ENCODE measurements at regions not wholly inside any gene's neighbourhood (a gene's known extent, or its start where the extent isn't known, plus 50 kb on each side); places are given as distances from the start of the nearest gene placed in this dataset.

GRCh38 chr5:167623354-167623753 lies 668.1 kb upstream of the WWC1 start:
- DNase-seq: no peak

- no peak for DNase-seq
Observed at GRCh38 chr5:167624053-167624452, 667.4 kb upstream of the WWC1 start.

DNA sequence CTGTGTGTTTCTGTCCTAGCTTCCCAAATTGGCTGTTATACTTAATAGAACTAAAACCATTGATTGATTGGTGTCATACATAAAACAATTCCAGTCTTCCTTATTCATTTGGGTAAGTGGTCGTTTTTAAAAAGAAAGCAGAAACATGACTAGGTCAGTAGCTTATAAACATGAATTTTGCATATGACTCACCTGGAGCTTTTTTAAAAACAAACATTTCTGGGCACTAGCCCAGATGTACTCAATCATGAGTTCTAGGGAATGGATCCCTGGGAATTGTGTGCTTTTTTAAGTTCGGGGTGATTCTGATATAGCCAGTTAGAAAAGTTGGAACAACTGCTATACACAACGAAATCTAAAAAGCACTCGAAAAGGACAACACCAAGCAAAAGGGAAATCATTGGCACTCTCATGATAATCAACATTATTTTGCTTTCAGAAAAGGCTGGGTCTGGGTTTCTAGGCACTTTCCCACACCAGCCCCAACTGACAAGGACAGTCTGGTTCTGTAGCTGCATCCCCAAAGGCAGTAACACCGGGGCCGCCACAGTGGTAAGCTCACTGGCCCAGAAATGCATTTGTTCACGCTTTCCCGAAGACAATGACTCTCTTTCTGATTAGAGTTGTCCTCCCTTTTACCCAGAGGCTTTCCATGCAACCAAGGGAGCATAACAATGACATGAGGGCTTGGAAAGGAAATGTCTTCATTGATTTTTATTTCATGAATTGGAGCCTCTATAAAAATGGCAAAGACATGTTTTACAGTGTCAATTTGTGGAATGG lies 664.9 kb upstream of the WWC1 start:
- DNase-seq: no peak

GRCh38 chr5:167629634-167630033 lies 661.8 kb upstream of the WWC1 start:
- no peak for DNase-seq

- DNase-seq: no peak
Observed at GRCh38 chr5:167631191-167631590, 660.3 kb upstream of the WWC1 start.

GRCh38 chr5:167633114-167633513 lies 658.3 kb upstream of the WWC1 start:
- DNase-seq: no peak

DNA sequence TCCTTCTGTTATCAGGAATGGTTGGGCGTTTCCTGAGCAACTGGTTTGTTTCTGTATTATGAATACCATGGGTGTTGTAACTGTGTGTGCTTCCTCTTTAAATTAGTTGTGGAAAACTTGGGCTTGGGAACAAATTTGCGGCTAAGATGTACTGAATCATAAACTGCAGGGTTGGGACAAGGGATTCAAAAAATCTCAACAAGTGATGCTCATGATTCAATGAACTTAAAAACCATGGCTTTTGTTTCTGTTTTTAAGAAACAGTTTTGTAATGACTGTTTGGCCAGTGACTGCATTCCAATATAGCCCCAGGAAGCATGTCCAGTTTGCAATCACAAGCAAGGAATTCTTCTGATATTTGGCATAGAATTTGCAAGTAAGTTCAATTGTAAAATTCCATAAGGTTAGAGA lies 657.5 kb upstream of the WWC1 start:
- no peak for DNase-seq

DNA sequence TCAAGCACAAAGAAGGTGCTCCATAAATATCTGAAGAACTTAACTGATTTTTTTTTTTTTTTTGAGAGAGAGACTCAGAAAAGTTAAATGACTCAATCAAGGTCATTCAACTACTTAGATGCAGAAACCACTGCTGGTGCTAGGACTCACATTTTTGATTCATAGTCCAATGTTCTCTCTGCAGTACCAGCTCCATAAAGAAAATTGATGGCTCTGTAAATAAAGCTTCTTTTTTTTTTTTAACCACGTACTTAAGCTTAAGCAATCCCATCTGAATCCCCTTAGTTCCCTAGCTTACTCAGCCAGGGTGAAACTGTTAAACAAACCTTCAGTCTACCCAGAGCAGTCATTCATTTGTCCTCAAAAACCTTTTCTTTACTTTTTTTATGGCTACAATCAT lies 657.0 kb upstream of the WWC1 start:
- DNase-seq: no peak

GRCh38 chr5:167638816-167639215 lies 652.6 kb upstream of the WWC1 start:
- no peak for DNase-seq

GRCh38 chr5:167639273-167639672 lies 652.2 kb upstream of the WWC1 start:
- DNase-seq: no peak

- DNase-seq: no peak
Observed at GRCh38 chr5:167639766-167640165, 651.7 kb upstream of the WWC1 start.

- DNase-seq: no peak
Observed at GRCh38 chr5:167642181-167642580, 649.3 kb upstream of the WWC1 start.

- no peak for DNase-seq
Observed at GRCh38 chr5:167642779-167643517, 648.5 kb upstream of the WWC1 start.

DNA sequence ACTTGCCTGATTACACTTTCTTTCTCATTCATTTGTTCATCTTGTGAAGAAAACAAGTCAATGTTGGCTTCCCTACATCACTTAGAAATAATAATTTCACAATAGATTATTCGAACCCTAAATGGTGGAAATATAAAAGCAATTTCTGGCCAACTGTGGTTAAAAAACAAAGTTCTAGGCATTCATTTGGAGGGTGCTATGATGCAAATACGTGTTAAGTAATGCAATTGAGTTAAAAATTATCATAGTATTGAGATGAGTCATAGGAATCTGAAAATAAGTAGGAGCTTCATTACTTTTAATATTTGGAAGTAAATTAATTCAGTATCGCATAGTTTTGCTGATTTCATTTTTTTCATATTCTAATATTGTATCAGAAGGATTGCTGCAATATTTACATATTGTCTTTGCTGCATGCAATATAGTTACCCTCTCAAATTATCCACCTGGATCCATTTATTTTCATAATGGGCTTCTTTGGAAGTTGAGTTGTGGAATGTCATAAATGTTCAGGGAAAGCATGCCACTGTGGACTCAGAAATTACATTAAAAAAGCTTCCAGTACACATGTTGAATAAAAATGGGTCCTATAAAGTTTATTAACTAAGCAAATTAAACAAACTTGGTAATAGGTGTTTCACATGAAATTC lies 647.7 kb upstream of the WWC1 start:
- DNase-seq: no peak

GRCh38 chr5:167644619-167645018 lies 646.8 kb upstream of the WWC1 start:
- DNase-seq: no peak

DNA sequence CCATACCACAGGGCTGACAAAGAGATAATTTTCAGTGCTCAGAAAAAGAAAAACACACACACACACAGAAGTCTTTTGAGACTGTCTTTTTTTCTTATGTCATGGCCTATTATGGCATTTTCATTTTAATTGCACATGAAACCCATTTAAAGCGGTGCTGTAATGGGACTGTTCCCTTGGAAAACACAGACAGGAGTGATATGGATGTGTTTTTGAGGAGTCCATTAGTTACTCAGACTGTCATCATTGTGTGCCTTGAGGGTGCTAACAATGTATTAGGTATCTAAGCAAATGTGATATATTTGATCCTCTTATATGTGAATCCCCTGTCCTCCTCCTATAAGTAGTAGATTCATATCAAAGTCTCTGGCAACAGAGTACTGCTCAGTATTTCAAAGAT lies 642.0 kb upstream of the WWC1 start:
- no peak for DNase-seq

GRCh38 chr5:167652690-167653089 lies 638.8 kb upstream of the WWC1 start:
- no peak for DNase-seq

DNA sequence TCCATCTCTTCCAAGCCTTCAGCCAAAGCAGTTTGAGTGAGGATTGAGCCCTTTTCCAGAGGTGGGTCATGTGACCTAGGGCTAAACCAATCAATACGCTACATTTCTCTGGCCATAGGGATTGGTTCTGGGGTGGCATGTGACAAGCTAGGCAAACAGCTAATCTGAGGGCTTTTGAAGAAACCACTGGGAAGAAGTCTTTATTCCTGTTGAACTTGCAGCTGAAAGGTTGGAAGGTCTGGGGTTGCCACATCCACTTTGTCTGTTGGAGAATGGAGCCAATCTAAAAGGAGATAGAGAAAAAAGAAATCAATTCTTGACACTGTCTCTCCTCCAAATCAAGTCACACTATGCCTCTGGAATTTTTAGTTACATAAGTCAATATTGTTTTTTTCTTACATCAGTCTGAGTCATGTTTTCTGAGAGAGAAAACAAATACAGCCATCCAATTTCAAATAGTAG lies 637.8 kb upstream of the WWC1 start:
- no peak for DNase-seq

DNA sequence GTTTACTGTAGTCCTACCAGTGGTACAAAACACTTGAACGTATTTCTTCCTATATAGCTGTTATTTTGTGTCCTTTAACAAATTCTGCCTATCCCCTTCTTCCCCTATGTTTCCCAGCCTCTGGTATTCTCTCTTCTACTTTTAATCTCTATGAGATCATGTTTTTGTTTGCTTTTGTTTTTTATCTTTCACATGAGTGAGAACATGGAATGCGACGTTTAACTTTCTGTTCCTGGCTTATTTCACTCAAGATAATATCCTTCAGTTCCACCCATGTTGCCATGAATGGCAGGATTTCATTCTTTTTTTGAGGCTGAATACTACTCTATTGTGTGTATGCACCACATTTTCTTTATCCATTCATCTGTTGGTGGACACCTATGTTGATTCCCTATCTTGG lies 634.4 kb upstream of the WWC1 start:
- DNase-seq: no peak

GRCh38 chr5:167658889-167659288 lies 632.6 kb upstream of the WWC1 start:
- no peak for DNase-seq

- DNase-seq: no peak
Observed at GRCh38 chr5:167661605-167662004, 629.8 kb upstream of the WWC1 start.

GRCh38 chr5:167664222-167664804 lies 627.1 kb upstream of the WWC1 start:
- DNase-seq: no peak

- DNase-seq: no peak
Observed at GRCh38 chr5:167665841-167666375, 625.5 kb upstream of the WWC1 start.

All from NCI-H1092 treated with DMSO at 0.1 percent for 48 hours (cell line).